ENCODE measurements at regions not wholly inside any gene's neighbourhood (a gene's known extent, or its start where the extent isn't known, plus 50 kb on each side); places are given as distances from the start of the nearest gene placed in this dataset.

- DNase-seq (ENCODE audit: low read depth in 2 of 2) = no peak
Observed at GRCh38 chr5:67377631-67378030, 181.0 kb upstream of the CD180 start.

GRCh38 chr5:67375606-67376005 lies 179.0 kb upstream of the CD180 start:
- no peak for DNase-seq (ENCODE audit: low read depth in 2 of 2)

GRCh38 chr5:67374378-67374777 lies 177.8 kb upstream of the CD180 start:
- no peak for DNase-seq (ENCODE audit: low read depth in 2 of 2)

- DNase-seq (ENCODE audit: low read depth in 2 of 2) = no peak
Observed at GRCh38 chr5:67373518-67373917, 176.9 kb upstream of the CD180 start.

GRCh38 chr5:67372887-67373286 lies 176.3 kb upstream of the CD180 start:
- no peak for DNase-seq (ENCODE audit: low read depth in 2 of 2)

GRCh38 chr5:67371924-67372323 lies 175.3 kb upstream of the CD180 start:
- no peak for DNase-seq (ENCODE audit: low read depth in 2 of 2)

GRCh38 chr5:67366691-67367395 lies 170.2 kb upstream of the CD180 start:
- no peak for DNase-seq (ENCODE audit: low read depth in 2 of 2)

- no peak for DNase-seq (ENCODE audit: low read depth in 2 of 2)
Observed at GRCh38 chr5:67366276-67366675, 169.7 kb upstream of the CD180 start.

- no peak for DNase-seq (ENCODE audit: low read depth in 2 of 2)
Observed at GRCh38 chr5:67364381-67364970, 167.9 kb upstream of the CD180 start.

- no peak for DNase-seq (ENCODE audit: low read depth in 2 of 2)
Observed at GRCh38 chr5:67363963-67364362, 167.4 kb upstream of the CD180 start.

GRCh38 chr5:67363180-67363709 lies 166.6 kb upstream of the CD180 start:
- DNase-seq (ENCODE audit: low read depth in 2 of 2) = no peak

- no peak for DNase-seq (ENCODE audit: low read depth in 2 of 2)
Observed at GRCh38 chr5:67361932-67362729, 165.5 kb upstream of the CD180 start.

- DNase-seq (ENCODE audit: low read depth in 2 of 2) = no peak
Observed at GRCh38 chr5:67360047-67360446, 163.4 kb upstream of the CD180 start.

GRCh38 chr5:67358186-67358585 lies 161.6 kb upstream of the CD180 start:
- DNase-seq (ENCODE audit: low read depth in 2 of 2) = no peak

GRCh38 chr5:67355120-67355713 lies 158.6 kb upstream of the CD180 start:
- no peak for DNase-seq (ENCODE audit: low read depth in 2 of 2)

- DNase-seq (ENCODE audit: low read depth in 2 of 2) = no peak
Observed at GRCh38 chr5:67353500-67354450, 157.2 kb upstream of the CD180 start.

- DNase-seq (ENCODE audit: low read depth in 2 of 2) = no peak
Observed at GRCh38 chr5:67350618-67351201, 154.1 kb upstream of the CD180 start.

- no peak for DNase-seq (ENCODE audit: low read depth in 2 of 2)
Observed at GRCh38 chr5:67350185-67350584, 153.6 kb upstream of the CD180 start.

- DNase-seq (ENCODE audit: low read depth in 2 of 2) = no peak
Observed at GRCh38 chr5:67347821-67348220, 151.2 kb upstream of the CD180 start.

GRCh38 chr5:67346611-67347010 lies 150.0 kb upstream of the CD180 start:
- no peak for DNase-seq (ENCODE audit: low read depth in 2 of 2)

- DNase-seq (ENCODE audit: low read depth in 2 of 2) = no peak
Observed at GRCh38 chr5:67344870-67345269, 148.3 kb upstream of the CD180 start.
